GM20000 (cell line): ENCODE measurements at regions not wholly inside any gene's neighbourhood (a gene's known extent, or its start where the extent isn't known, plus 50 kb on each side); places are given as distances from the start of the nearest gene placed in this dataset.

ENCODE experiments used
- DNase-seq: peaks from one replicate; pipeline ENCODE4 v3.0.0; 2012; ENCODE audit warnings: low spot score
- TF ChIP-seq, protein P1 (sequence below): IDR thresholded peaks from 2 replicates; pipeline ENCODE4 v1.5.1; 2012; ENCODE audit warnings: mild to moderate bottlenecking, control low read depth; ENCODE audit errors: extremely low read depth, missing control alignments

DNA sequence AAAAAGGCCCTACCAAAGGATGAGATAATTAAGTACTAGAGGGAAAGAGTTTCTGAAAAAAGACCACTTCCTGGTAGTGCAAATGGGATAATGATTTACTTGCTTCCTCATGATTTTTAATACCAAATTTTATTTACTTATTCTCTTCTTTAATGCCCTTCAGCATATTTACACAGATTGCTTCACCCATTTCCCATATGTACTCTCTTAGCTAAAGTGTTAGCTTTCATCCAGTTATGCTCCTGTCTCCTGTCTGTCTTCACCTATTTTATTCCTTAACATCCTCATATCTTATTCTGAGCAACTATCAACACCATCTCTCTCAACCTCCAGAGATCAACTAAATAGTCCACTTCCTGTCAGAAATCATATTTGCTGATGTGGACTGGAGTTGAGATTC lies 183.2 kb upstream of the HS3ST1 start:
- no peak for DNase-seq
- TF ChIP-seq, protein P1, sequence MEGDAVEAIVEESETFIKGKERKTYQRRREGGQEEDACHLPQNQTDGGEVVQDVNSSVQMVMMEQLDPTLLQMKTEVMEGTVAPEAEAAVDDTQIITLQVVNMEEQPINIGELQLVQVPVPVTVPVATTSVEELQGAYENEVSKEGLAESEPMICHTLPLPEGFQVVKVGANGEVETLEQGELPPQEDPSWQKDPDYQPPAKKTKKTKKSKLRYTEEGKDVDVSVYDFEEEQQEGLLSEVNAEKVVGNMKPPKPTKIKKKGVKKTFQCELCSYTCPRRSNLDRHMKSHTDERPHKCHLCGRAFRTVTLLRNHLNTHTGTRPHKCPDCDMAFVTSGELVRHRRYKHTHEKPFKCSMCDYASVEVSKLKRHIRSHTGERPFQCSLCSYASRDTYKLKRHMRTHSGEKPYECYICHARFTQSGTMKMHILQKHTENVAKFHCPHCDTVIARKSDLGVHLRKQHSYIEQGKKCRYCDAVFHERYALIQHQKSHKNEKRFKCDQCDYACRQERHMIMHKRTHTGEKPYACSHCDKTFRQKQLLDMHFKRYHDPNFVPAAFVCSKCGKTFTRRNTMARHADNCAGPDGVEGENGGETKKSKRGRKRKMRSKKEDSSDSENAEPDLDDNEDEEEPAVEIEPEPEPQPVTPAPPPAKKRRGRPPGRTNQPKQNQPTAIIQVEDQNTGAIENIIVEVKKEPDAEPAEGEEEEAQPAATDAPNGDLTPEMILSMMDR = no peak

DNA sequence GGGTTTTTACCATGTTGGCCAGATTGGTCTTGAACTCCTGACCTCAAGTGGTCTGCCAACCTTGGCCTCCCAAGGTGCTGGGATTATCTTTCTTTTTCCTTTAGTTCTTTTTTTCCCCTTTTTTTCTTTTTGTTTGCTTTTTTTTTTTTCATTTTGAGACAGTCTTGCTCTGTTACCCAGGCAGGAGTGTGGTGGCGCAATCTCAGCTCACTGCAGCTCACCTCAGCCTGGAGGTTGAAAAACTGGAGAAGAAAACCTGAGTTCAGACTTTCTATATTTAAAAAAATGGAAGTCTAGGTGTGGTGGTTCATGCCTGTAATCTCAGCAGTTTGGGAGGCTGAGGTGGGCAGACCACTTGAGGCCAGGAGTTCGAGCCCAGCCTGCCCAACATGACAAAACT lies 181.1 kb upstream of the HS3ST1 start:
- TF ChIP-seq, protein P1 = no peak
- DNase-seq = no peak

DNA sequence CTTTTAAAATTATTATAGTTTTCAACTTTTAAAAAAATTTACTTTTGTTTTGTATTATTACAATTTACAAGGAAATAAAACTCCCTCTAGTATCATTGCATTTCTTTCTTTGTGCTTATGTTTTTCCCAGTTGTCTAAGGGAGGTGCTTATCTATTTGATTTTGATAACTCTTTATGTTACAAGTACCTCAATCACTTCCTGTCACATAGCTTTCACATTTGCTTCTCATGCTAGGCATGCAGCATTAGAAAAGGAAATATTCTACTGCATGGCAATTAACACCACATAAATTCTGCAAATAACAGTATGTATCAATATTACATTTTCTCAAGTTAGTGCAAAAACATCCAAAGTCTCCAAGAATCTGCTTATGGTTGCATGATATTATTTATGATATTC lies 180.3 kb upstream of the HS3ST1 start:
- TF ChIP-seq, protein P1 = no peak
- no peak for DNase-seq

DNA sequence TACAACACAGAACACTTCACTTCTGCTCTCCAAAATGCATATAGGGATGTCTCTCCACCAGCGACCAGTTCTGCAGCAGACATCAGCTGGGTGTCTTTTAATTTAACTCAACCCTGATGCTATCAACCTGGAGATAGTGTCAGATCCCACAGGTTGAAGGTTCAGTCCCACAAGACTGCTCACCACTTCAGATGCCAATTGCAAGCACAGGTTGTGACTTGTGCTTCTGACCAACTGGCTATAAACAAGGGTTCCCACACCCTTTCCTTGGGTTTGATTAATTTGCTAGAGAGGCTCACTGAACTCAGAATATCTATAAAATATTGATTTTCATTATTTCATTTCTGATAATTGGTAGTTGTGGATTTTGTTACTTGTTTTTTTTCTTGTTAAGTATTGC lies 177.4 kb upstream of the HS3ST1 start:
- TF ChIP-seq, protein P1 = no peak
- no peak for DNase-seq

DNA sequence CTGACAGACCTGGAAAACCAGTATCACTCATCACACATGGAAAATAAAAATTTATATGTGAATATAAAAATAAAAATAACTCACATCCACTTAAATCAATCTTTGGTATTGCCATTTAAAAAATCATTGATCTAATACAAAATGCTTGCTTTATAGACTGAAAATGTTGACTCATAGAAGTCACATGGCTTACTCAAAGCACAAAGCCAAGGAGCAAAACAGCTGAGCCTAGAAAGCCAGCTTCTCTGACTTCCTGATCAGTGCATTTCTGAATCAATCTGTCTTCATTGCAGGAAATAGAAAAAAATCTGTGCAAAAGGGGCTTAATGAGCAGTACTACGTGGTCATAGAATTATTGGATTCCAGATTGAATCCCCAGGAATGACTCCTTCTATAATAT lies 176.9 kb upstream of the HS3ST1 start:
- DNase-seq = no peak
- TF ChIP-seq, protein P1 = no peak

DNA sequence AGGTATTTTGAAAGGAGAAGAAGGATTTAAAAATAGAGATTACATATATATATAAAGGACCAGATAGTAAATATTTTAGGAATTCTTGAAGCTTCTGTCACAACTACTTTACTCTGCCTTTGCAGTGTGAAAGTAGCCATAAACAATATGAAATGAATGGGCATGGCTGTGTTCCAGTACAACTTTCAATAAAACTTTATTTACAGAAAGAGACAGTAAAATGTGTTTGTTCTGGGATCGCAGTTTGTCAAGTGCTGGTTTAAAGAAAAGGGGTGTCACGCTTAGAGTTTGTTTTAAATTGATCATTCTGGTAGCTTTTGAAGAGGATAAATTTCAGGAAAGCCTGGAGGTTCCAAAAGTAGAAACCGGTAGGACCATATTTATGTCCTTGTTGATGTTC lies 176.1 kb upstream of the HS3ST1 start:
- DNase-seq = no peak
- TF ChIP-seq, protein P1 = no peak

DNA sequence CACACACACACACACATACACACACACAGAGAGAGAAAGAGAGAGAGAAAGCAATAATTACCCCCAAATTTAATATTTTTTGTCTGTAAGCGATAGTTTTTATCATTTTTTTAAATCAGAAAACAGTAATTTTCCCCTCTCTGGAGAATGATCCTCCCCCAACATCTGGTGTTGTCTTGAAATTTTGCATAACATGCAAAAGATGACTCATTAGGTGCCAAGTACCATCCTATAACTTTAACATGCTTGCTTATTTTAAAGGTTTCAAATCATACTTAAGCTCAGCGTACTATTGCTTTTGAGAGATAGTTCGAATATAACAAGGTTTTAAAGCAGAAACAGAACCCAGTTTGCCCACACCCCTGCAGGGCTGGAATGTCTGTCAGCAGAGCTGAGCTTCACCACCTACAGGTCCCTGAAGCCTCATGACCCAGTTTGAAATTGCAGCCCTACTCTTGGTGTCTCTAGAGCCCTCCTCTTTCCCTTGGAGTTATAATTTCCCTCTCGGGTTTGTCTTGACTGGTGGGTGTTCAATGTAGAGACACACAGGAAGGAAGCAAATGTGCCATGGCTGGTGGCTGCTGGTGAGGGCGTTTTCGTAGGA lies 175.0 kb upstream of the HS3ST1 start:
- no peak for DNase-seq
- TF ChIP-seq, protein P1 = no peak
